ENCODE measurements at regions not wholly inside any gene's neighbourhood (a gene's known extent, or its start where the extent isn't known, plus 50 kb on each side); places are given as distances from the start of the nearest gene placed in this dataset.

DNA sequence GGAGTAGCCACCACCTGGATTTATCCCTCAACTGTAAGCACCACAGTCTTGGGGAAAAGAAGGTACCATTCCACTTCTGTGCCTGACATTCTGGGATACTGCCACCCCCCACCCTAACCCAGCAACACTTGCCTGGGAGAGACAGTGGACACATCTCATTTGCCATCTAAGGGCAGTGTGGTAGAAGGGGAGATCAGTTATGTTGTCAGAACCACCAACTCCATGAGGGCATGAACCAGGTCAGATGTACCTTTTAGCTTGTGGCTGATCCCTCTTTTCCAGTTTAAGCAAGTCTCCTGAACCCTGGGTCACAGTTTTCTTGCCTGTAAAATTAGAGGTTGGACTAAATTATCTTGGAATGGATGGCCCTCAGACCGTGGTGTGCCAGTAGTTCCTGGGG, 165.5 kb downstream of the SCP2D1 start:
- no peaks in the 10 kb centered on the region for H3K27me3 ChIP-seq (ENCODE audit: control insufficient read depth in 5 of 5, insufficient read depth in 4 of 5, low read length in 5 of 5)
- no peaks in the 10 kb centered on the region for H3K36me3 ChIP-seq (ENCODE audit: control insufficient read depth in 5 of 5, insufficient read depth in 5 of 5, low read length in 5 of 5)
- H3K4me1 ChIP-seq (ENCODE audit: control insufficient read depth in 5 of 5, insufficient read depth in 5 of 5, low read length in 5 of 5), result peaks cover 0 to 12% (median 6%) of the 10 kb centered on the region in 5 donors
- H3K4me3 ChIP-seq (ENCODE audit: low read depth in 1 of 5, low read length in 5 of 5), result no peak overlapping the region
- no peak overlapping the region for H3K9ac ChIP-seq (ENCODE audit: low read length in 5 of 5)
- no peak overlapping the region for H3K27ac ChIP-seq (ENCODE audit: low read depth, low read length)
- H3K9me3 ChIP-seq (ENCODE audit: control insufficient read depth in 5 of 5, low read length in 5 of 5), result no peaks in the 10 kb centered on the region

DNA sequence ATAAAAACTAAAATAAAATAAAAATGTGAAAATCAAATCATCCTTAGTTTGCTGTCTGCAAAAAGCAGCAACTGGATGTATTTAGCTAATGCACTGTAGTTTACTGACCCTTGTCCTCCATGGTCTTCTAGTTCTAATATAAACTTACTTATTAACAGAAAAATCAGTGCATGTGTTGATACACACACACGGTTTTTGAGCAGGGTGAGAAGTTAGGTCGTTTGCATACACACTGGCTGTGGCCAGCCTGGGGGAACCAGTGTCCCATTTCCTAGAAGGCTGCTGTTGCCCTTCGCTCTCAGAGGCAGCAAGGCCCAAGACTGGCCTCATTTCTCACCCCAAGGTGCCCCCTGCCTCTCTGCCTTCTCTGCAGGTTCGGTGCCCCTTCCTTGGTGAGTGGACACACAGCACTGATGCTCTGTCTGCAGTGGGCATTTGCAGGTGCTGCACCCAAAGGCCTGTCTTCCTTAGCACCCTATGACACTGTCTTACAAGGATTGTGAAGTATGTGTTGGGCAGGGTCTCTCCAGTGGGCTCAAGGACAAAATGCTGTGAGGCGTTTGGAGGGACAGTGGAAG, 168.5 kb downstream of the SCP2D1 start:
- Histone ChIP-seq H3K9me3 (ENCODE audit: control insufficient read depth in 5 of 5, low read length in 5 of 5) (no peaks in the 10 kb centered on the region), H3K9ac (ENCODE audit: low read length in 5 of 5) (no peak overlapping the region), H3K4me1 (ENCODE audit: control insufficient read depth in 5 of 5, insufficient read depth in 5 of 5, low read length in 5 of 5) (peaks cover 2 to 24% (median 19%) of the 10 kb centered on the region in 5 donors), H3K27ac (ENCODE audit: low read depth, low read length) (no peak overlapping the region), H3K36me3 (ENCODE audit: control insufficient read depth in 5 of 5, insufficient read depth in 5 of 5, low read length in 5 of 5) (no peaks in the 10 kb centered on the region), H3K4me3 (ENCODE audit: low read depth in 1 of 5, low read length in 5 of 5) (no peak overlapping the region), H3K27me3 (ENCODE audit: control insufficient read depth in 5 of 5, insufficient read depth in 4 of 5, low read length in 5 of 5) (no peaks in the 10 kb centered on the region)

DNA sequence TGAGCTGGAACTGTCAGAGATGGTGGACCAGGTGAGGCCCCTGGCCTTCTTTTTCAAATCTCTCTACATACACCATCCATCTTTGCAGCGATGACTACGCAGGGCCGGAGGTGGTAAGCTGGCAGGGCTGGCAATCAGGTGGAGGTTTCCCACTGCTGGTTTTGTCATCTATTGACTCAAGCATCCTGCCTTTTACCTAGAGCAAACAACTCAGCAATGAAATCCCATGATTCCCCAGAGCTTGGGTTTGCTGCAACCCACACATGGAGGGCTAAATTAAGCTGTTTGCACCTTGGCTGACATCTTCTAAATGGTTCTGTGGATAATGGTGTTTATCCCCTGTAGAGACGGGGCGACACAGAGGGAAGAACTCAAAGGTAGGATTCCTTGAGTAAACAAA, 170.2 kb downstream of the SCP2D1 start:
- no peak overlapping the region for H3K4me3 ChIP-seq (ENCODE audit: low read depth in 1 of 5, low read length in 5 of 5)
- H3K4me1 ChIP-seq (ENCODE audit: control insufficient read depth in 5 of 5, insufficient read depth in 5 of 5, low read length in 5 of 5), result peaks cover 2 to 27% (median 24%) of the 10 kb centered on the region in 5 donors
- no peak overlapping the region for H3K9ac ChIP-seq (ENCODE audit: low read length in 5 of 5)
- no peaks in the 10 kb centered on the region for H3K36me3 ChIP-seq (ENCODE audit: control insufficient read depth in 5 of 5, insufficient read depth in 5 of 5, low read length in 5 of 5)
- H3K27ac ChIP-seq (ENCODE audit: low read depth, low read length), result no peak overlapping the region
- H3K27me3 ChIP-seq (ENCODE audit: control insufficient read depth in 5 of 5, insufficient read depth in 4 of 5, low read length in 5 of 5), result no peaks in the 10 kb centered on the region
- H3K9me3 ChIP-seq (ENCODE audit: control insufficient read depth in 5 of 5, low read length in 5 of 5), result no peaks in the 10 kb centered on the region

DNA sequence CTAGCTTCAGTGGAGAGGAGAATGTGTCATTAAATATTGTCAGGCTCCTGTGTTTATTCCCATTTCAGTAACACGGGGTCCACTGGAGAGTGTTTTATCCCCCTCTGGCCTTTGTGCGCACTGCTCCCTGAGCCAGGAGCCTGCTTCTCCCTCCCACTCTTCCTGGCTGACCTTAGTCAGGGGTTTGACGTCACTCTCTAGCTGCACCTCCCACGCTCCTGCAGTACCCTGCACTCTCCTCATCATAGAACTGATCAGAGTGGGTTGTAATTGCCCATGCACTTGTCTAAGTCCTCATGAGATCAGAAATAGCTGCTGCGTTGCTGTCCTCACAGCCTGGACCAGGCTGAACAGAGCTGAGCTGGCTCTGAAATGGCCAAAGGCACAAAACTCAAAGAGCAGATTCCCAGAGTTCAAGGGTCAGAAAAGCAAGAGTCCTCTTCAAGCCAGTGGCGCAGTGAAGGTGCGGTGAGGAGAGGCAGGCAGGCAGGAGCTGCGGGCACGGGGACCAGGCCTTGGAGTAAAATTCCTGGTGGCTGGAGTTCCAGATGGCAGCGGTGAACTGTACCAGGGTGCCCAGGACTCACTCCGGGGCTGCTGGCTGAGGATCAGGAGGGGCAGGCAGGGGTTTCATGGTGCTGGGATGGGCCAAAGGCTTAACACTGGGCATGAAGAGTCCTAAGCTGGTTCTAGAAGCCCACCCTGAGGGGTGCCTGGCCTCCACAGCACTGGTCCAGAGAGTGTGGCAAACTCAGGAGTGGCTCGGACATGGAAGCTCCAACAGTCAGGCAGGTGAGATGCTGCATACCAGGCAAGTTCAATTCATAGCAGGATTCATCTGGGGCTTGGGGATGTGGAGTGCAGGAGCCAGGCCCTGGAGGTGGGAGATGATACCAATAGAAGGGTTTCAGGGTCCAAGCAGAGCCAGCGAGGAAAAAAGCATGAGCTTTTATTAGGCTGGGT, 170.9 kb downstream of the SCP2D1 start:
- Histone ChIP-seq H3K27ac (ENCODE audit: low read depth, low read length) (no peak overlapping the region), H3K9me3 (ENCODE audit: control insufficient read depth in 5 of 5, low read length in 5 of 5) (no peaks in the 10 kb centered on the region), H3K9ac (ENCODE audit: low read length in 5 of 5) (no peak overlapping the region), H3K27me3 (ENCODE audit: control insufficient read depth in 5 of 5, insufficient read depth in 4 of 5, low read length in 5 of 5) (no peaks in the 10 kb centered on the region), H3K4me3 (ENCODE audit: low read depth in 1 of 5, low read length in 5 of 5) (no peak overlapping the region), H3K4me1 (ENCODE audit: control insufficient read depth in 5 of 5, insufficient read depth in 5 of 5, low read length in 5 of 5) (peaks cover 2 to 27% (median 25%) of the 10 kb centered on the region in 5 donors), H3K36me3 (ENCODE audit: control insufficient read depth in 5 of 5, insufficient read depth in 5 of 5, low read length in 5 of 5) (no peaks in the 10 kb centered on the region)

DNA sequence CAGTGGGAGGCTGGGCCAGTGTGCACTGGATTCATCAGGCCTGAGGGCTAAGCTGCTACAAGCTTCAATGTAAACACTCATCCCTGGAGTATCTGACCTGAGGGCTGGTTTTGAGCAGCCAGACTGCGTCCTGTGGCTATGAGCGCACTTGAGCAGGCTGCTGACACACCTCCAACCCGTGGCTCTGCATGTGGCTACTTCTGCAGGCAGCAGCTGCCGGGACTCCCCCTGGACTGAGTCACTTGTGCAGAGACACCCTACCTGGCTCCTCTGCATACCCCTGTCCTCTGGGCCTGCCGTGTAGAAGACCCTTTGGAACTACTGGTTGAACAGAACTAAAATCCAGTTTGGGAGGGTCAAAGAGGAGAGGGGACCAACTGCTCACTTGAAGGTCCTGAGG, 172.0 kb downstream of the SCP2D1 start:
- H3K4me3 ChIP-seq (ENCODE audit: low read depth in 1 of 5, low read length in 5 of 5), result no peak overlapping the region
- H3K27ac ChIP-seq (ENCODE audit: low read depth, low read length), result no peak overlapping the region
- peaks cover 2 to 36% (median 33%) of the 10 kb centered on the region in 5 donors for H3K4me1 ChIP-seq (ENCODE audit: control insufficient read depth in 5 of 5, insufficient read depth in 5 of 5, low read length in 5 of 5)
- H3K9me3 ChIP-seq (ENCODE audit: control insufficient read depth in 5 of 5, low read length in 5 of 5), result no peaks in the 10 kb centered on the region
- H3K36me3 ChIP-seq (ENCODE audit: control insufficient read depth in 5 of 5, insufficient read depth in 5 of 5, low read length in 5 of 5), result no peaks in the 10 kb centered on the region
- no peak overlapping the region for H3K9ac ChIP-seq (ENCODE audit: low read length in 5 of 5)
- H3K27me3 ChIP-seq (ENCODE audit: control insufficient read depth in 5 of 5, insufficient read depth in 4 of 5, low read length in 5 of 5), result no peaks in the 10 kb centered on the region

DNA sequence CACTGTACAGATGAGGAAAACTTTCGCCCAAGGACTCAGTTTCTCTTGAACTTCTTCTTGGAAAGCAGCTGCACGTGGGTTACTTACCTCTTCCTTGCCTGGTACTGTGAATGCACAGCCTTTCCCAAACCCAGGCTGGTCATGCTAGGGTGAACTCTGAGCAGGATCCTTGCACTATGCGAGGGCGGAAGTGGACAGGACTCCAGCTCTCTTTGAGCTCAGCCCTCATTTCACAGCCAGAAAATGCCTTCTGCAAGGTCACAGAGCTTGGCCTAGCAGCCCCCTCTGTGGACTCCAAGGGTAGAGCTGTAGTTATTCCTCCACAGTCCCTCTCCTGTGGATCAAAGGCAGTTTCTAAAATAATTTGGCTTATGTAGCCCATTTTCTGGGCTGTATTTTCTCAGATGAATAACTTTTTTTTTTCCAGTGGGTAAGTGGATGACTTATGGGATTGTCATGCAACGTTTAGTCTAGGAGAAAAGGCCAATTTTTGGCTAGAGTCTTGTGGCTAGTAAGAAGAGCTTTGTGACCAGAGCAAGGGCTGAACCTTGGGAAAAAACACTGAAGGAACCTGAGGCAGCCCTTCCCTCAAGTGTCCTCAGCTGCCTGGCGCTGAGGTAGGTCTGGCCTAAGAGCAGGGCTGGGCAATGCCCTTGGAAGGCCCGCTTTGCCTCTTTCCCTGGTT, 172.7 kb downstream of the SCP2D1 start:
- peaks cover 2 to 37% (median 33%) of the 10 kb centered on the region in 5 donors for H3K4me1 ChIP-seq (ENCODE audit: control insufficient read depth in 5 of 5, insufficient read depth in 5 of 5, low read length in 5 of 5)

DNA sequence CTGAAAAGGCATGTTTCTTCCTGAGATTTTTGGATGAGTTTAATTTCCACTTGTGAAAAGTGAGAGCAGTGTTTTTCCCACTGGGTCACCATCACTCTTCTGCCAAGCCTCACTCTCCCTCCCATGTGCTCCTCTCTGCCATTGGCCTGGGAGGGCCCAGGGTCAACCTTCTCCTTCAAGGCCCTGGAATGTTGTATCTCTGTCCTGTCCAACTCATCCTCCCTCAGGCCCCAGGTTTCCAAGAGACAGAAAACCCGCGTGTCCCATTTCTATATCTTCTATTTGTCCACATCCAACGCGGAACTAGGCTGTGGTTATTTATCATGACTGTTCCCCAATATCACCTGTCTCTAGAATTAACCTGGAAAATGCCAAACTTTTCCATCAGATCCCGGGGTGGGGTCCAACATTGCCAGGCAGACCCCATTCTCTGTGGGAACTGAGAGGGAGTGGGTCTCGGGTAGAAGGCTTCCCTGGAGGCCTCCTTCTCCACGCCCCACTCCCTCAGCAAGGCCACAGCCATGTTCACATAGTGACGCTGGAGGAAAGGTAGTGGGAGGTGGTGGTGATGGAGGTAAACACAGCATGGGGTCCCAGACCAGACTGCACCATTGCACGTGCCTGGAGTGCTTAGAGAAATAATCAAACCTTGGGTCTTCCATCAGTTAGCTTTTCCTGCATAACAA, 173.5 kb downstream of the SCP2D1 start:
- Histone ChIP-seq H3K9me3 (ENCODE audit: control insufficient read depth in 5 of 5, low read length in 5 of 5) (no peaks in the 10 kb centered on the region), H3K27ac (ENCODE audit: low read depth, low read length) (peak overlapping the region; percentile 46), H3K4me1 (ENCODE audit: control insufficient read depth in 5 of 5, insufficient read depth in 5 of 5, low read length in 5 of 5) (peaks cover 2 to 37% (median 33%) of the 10 kb centered on the region in 5 donors), H3K4me3 (ENCODE audit: low read depth in 1 of 5, low read length in 5 of 5) (no peak overlapping the region), H3K9ac (ENCODE audit: low read length in 5 of 5) (no peak overlapping the region), H3K27me3 (ENCODE audit: control insufficient read depth in 5 of 5, insufficient read depth in 4 of 5, low read length in 5 of 5) (no peaks in the 10 kb centered on the region), H3K36me3 (ENCODE audit: control insufficient read depth in 5 of 5, insufficient read depth in 5 of 5, low read length in 5 of 5) (no peaks in the 10 kb centered on the region)

More for the DNA sequence above, 172.7 kb downstream of the SCP2D1 start:
- H3K27me3 ChIP-seq (ENCODE audit: control insufficient read depth in 5 of 5, insufficient read depth in 4 of 5, low read length in 5 of 5), result no peaks in the 10 kb centered on the region
- H3K36me3 ChIP-seq (ENCODE audit: control insufficient read depth in 5 of 5, insufficient read depth in 5 of 5, low read length in 5 of 5), result no peaks in the 10 kb centered on the region
- H3K27ac ChIP-seq (ENCODE audit: low read depth, low read length), result peak overlapping the region; percentile 46
- H3K9me3 ChIP-seq (ENCODE audit: control insufficient read depth in 5 of 5, low read length in 5 of 5), result no peaks in the 10 kb centered on the region
- H3K4me3 ChIP-seq (ENCODE audit: low read depth in 1 of 5, low read length in 5 of 5), result no peak overlapping the region
- no peak overlapping the region for H3K9ac ChIP-seq (ENCODE audit: low read length in 5 of 5)

DNA sequence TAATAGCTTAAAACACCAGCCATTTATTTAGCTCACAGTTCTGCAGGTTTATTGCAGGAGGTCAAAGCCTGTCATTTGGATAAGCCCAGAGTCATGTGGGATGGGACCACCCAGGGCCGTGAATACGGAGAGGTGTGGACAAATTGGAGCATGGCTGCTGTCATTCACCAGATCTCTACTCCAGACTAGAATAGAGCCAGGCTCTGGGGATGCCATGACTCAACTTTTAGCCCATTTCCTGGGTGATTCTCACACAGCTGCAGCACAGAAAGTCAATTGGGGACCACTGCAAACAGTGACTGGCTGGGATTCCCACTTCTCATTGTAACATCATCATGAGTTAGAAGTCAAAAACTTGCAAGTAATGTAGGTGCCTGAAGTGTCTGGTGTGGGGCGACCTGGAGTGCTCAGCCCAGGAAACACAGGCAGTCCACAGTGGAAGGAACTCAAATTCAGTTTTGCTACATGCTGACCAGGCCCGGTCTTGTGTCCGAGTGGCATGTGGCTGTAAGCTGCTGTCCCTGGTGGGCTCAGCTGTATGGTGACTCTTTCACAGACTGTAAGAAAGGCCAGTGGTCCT, 174.3 kb downstream of the SCP2D1 start:
- Histone ChIP-seq H3K27ac (ENCODE audit: low read depth, low read length) (no peak overlapping the region), H3K4me3 (ENCODE audit: low read depth in 1 of 5, low read length in 5 of 5) (no peak overlapping the region), H3K4me1 (ENCODE audit: control insufficient read depth in 5 of 5, insufficient read depth in 5 of 5, low read length in 5 of 5) (peaks cover 2 to 37% (median 33%) of the 10 kb centered on the region in 5 donors), H3K27me3 (ENCODE audit: control insufficient read depth in 5 of 5, insufficient read depth in 4 of 5, low read length in 5 of 5) (no peaks in the 10 kb centered on the region), H3K9ac (ENCODE audit: low read length in 5 of 5) (no peak overlapping the region), H3K9me3 (ENCODE audit: control insufficient read depth in 5 of 5, low read length in 5 of 5) (no peaks in the 10 kb centered on the region), H3K36me3 (ENCODE audit: control insufficient read depth in 5 of 5, insufficient read depth in 5 of 5, low read length in 5 of 5) (no peaks in the 10 kb centered on the region)

DNA sequence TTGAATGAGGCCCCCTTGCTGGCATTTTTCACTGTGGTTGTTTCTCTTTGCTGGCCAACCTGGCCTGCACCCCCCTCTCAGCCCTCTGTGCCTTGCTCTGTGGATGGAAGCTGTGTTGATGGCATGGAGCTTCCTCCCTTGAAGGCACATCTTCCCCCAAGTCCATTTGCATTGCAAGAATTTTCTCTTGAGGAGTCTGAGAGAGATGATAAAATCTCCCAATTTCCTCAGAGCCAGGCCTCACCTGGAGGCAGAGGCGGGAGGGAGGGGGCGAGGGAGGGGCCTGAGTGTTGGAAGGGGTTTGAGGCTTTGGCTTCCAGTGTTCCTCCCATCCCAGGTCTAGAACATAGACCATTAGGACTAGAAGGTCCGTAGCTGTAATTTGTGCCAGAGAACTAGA, 175.1 kb downstream of the SCP2D1 start:
- no peak overlapping the region for H3K4me3 ChIP-seq (ENCODE audit: low read depth in 1 of 5, low read length in 5 of 5)
- H3K27me3 ChIP-seq (ENCODE audit: control insufficient read depth in 5 of 5, insufficient read depth in 4 of 5, low read length in 5 of 5), result no peaks in the 10 kb centered on the region
- no peaks in the 10 kb centered on the region for H3K36me3 ChIP-seq (ENCODE audit: control insufficient read depth in 5 of 5, insufficient read depth in 5 of 5, low read length in 5 of 5)
- H3K4me1 ChIP-seq (ENCODE audit: control insufficient read depth in 5 of 5, insufficient read depth in 5 of 5, low read length in 5 of 5), result peaks cover 2 to 37% (median 30%) of the 10 kb centered on the region in 5 donors
- H3K9ac ChIP-seq (ENCODE audit: low read length in 5 of 5), result no peak overlapping the region
- no peak overlapping the region for H3K27ac ChIP-seq (ENCODE audit: low read depth, low read length)
- H3K9me3 ChIP-seq (ENCODE audit: control insufficient read depth in 5 of 5, low read length in 5 of 5), result no peaks in the 10 kb centered on the region
